KOPT-K1 (cell line): ENCODE measurements at regions not wholly inside any gene's neighbourhood (a gene's known extent, or its start where the extent isn't known, plus 50 kb on each side); places are given as distances from the start of the nearest gene placed in this dataset.
"Not testable (repeated sequence)": the region's sequence is repeated elsewhere in the genome, so short reads cannot be mapped to it uniquely, and the experiment has no call there.

Source experiments
- H3K27ac ChIP-seq: fragments of 200-600 bp; sonication (generic); 2 replicates; pipeline ENCODE4 v1.5.1; 2016; ENCODE audit warnings: antibody characterized with exemption, mild to moderate bottlenecking, low read depth, low read length; ENCODE audit not compliant: poor library complexity, severe bottlenecking
- H3K36me3 ChIP-seq: fragments of 200-600 bp; sonication (generic); 2 replicates; pipeline ENCODE4 v1.5.1; 2017; ENCODE audit warnings: antibody characterized with exemption, mild to moderate bottlenecking, low read length, moderate library complexity; ENCODE audit not compliant: insufficient read depth
- H3K9me3 ChIP-seq: fragments of 200-600 bp; sonication (generic); 2 replicates; pipeline ENCODE4 v1.5.1; 2017; ENCODE audit warnings: antibody characterized with exemption, low read length, mild to moderate bottlenecking; ENCODE audit not compliant: insufficient read depth, poor library complexity, severe bottlenecking

GRCh38 chr4:189228726-189229125 lies 711.9 kb upstream of the FRG1 start:
- no peaks in the 10 kb centered on the region for H3K9me3 ChIP-seq
- H3K36me3 ChIP-seq, result no peaks in the 10 kb centered on the region
- H3K27ac ChIP-seq, result no peak overlapping the region

GRCh38 chr4:189232274-189232673 lies 708.4 kb upstream of the FRG1 start:
- Histone ChIP-seq H3K36me3 (no peaks in the 10 kb centered on the region), H3K27ac (no peak overlapping the region), H3K9me3 (peaks cover 5% of the 10 kb centered on the region)

- not testable (repeated sequence) for H3K27ac ChIP-seq, H3K36me3 ChIP-seq, H3K9me3 ChIP-seq
These were observed 706.9 kb upstream of the FRG1 start for GRCh38 chr4:189233754-189234153.

GRCh38 chr4:189234948-189235347 lies 705.7 kb upstream of the FRG1 start:
- not testable (repeated sequence) for H3K9me3 ChIP-seq, H3K27ac ChIP-seq

GRCh38 chr4:189235599-189235998 lies 705.1 kb upstream of the FRG1 start:
- no peak overlapping the region for H3K27ac ChIP-seq
- no peaks in the 10 kb centered on the region for H3K36me3 ChIP-seq
- peaks cover 5% of the 10 kb centered on the region for H3K9me3 ChIP-seq

More at GRCh38 chr4:189234948-189235347, 705.7 kb upstream of the FRG1 start:
- H3K36me3 ChIP-seq, result not testable (repeated sequence)

- H3K36me3 ChIP-seq, result not testable (repeated sequence)
These were observed 704.4 kb upstream of the FRG1 start for GRCh38 chr4:189236321-189236720.

GRCh38 chr4:189237340-189237739 lies 703.3 kb upstream of the FRG1 start:
- no peaks in the 10 kb centered on the region for H3K36me3 ChIP-seq
- H3K27ac ChIP-seq, result no peak overlapping the region
- peaks cover 5% of the 10 kb centered on the region for H3K9me3 ChIP-seq

More at GRCh38 chr4:189236321-189236720, 704.4 kb upstream of the FRG1 start:
- H3K27ac ChIP-seq, H3K9me3 ChIP-seq: not testable (repeated sequence)

GRCh38 chr4:189255636-189256035 lies 685.0 kb upstream of the FRG1 start:
- H3K36me3 ChIP-seq, result no peaks in the 10 kb centered on the region
- no peaks in the 10 kb centered on the region for H3K9me3 ChIP-seq

GRCh38 chr4:189261475-189261874 lies 679.2 kb upstream of the FRG1 start:
- H3K9me3 ChIP-seq, result peaks cover 7% of the 10 kb centered on the region
- H3K27ac ChIP-seq, result no peak overlapping the region
- no peaks in the 10 kb centered on the region for H3K36me3 ChIP-seq

More at GRCh38 chr4:189255636-189256035, 685.0 kb upstream of the FRG1 start:
- H3K27ac ChIP-seq, result no peak overlapping the region

- Histone ChIP-seq H3K27ac (no peak overlapping the region), H3K9me3 (peaks cover 7% of the 10 kb centered on the region), H3K36me3 (no peaks in the 10 kb centered on the region)
These were observed 675.2 kb upstream of the FRG1 start for GRCh38 chr4:189265515-189265914.

GRCh38 chr4:189267312-189267965 lies 673.2 kb upstream of the FRG1 start:
- Histone ChIP-seq H3K27ac (no peak overlapping the region), H3K9me3 (no peaks in the 10 kb centered on the region), H3K36me3 (no peaks in the 10 kb centered on the region)

GRCh38 chr4:189278597-189279165 lies 662.0 kb upstream of the FRG1 start:
- H3K36me3 ChIP-seq, result no peaks in the 10 kb centered on the region
- H3K27ac ChIP-seq, result no peak overlapping the region
- H3K9me3 ChIP-seq, result no peaks in the 10 kb centered on the region

GRCh38 chr4:189279188-189279587 lies 661.5 kb upstream of the FRG1 start:
- no peaks in the 10 kb centered on the region for H3K9me3 ChIP-seq
- no peaks in the 10 kb centered on the region for H3K36me3 ChIP-seq
- H3K27ac ChIP-seq, result no peak overlapping the region

- no peaks in the 10 kb centered on the region for H3K36me3 ChIP-seq
- H3K9me3 ChIP-seq, result no peaks in the 10 kb centered on the region
- no peak overlapping the region for H3K27ac ChIP-seq
These were observed 655.3 kb upstream of the FRG1 start for GRCh38 chr4:189285377-189285776.

- no peak overlapping the region for H3K27ac ChIP-seq
These were observed 648.7 kb upstream of the FRG1 start for GRCh38 chr4:189291939-189292338.

GRCh38 chr4:189293459-189293858 lies 647.2 kb upstream of the FRG1 start:
- Histone ChIP-seq H3K36me3 (no peaks in the 10 kb centered on the region), H3K9me3 (no peaks in the 10 kb centered on the region), H3K27ac (no peak overlapping the region)

More at GRCh38 chr4:189291939-189292338, 648.7 kb upstream of the FRG1 start:
- no peaks in the 10 kb centered on the region for H3K36me3 ChIP-seq
- no peaks in the 10 kb centered on the region for H3K9me3 ChIP-seq
